ENCODE measurements at regions not wholly inside any gene's neighbourhood (a gene's known extent, or its start where the extent isn't known, plus 50 kb on each side); places are given as distances from the start of the nearest gene placed in this dataset.

DNA sequence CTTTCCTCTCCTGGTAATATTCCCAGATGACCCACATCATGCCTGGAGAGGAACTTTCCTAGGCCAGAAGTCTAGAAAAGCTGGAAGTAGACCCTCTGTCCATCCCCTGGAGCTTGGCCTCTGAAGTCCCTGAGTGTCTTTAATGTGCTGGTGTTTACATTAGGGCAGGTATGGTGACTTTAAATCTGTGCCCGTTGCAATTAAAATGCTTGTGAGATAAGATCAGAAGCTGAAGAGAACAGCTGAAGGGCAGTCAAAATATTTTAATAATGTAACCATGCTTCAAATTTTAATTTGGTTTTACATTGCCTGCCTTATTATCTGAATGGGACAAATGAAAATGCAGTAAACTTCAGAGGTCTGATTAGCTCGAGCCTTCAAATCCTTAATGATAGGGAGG lies 1022.5 kb downstream of the BCL11B start (continued):
- TF ChIP-seq, protein P1, sequence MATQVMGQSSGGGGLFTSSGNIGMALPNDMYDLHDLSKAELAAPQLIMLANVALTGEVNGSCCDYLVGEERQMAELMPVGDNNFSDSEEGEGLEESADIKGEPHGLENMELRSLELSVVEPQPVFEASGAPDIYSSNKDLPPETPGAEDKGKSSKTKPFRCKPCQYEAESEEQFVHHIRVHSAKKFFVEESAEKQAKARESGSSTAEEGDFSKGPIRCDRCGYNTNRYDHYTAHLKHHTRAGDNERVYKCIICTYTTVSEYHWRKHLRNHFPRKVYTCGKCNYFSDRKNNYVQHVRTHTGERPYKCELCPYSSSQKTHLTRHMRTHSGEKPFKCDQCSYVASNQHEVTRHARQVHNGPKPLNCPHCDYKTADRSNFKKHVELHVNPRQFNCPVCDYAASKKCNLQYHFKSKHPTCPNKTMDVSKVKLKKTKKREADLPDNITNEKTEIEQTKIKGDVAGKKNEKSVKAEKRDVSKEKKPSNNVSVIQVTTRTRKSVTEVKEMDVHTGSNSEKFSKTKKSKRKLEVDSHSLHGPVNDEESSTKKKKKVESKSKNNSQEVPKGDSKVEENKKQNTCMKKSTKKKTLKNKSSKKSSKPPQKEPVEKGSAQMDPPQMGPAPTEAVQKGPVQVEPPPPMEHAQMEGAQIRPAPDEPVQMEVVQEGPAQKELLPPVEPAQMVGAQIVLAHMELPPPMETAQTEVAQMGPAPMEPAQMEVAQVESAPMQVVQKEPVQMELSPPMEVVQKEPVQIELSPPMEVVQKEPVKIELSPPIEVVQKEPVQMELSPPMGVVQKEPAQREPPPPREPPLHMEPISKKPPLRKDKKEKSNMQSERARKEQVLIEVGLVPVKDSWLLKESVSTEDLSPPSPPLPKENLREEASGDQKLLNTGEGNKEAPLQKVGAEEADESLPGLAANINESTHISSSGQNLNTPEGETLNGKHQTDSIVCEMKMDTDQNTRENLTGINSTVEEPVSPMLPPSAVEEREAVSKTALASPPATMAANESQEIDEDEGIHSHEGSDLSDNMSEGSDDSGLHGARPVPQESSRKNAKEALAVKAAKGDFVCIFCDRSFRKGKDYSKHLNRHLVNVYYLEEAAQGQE (IDR thresholded peaks at IDR 0.05; ENCODE audit: low read depth, low read length) = no peak
- TF ChIP-seq MEF2A (IDR thresholded peaks at IDR 0.05; ENCODE audit: borderline replicate concordance, low read depth) = no peak
- no peak for TF ChIP-seq CHD2 (IDR thresholded peaks at IDR 0.05; ENCODE audit: low read length, partially characterized antibody)
- TF ChIP-seq POLR2AphosphoS5 (IDR thresholded peaks at IDR 0.05; ENCODE audit: low read depth, low read length) = no peak

DNA sequence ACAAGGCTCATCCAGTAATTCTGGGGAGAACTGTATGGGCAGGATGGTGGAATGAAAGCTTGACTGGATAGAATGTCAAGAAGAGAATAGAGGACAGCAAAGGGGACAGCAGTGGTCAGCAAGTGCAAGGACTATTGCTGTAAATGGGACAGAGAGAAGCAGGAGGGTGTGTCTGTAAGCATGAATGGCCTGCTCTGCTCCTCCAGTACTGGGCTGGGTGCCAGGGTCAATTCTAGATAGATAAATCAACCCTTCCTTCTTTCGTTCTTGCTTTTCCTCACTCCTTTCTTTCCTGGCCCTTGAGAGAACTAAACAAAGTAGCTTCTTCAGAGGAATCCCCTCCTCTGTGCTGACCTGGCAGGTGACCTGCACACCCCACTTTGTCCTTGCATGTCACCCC lies 1019.2 kb downstream of the BCL11B start:
- no peaks in the 10 kb centered on the region for H3K4me1 ChIP-seq (ENCODE audit: control insufficient read depth in 1 of 2, insufficient read depth in 2 of 2, low read depth in 1 of 2, low read length in 1 of 2)
- H4K20me1 ChIP-seq (ENCODE audit: insufficient read depth) = no peaks in the 10 kb centered on the region
- H3K9me3 ChIP-seq = no peaks in the 10 kb centered on the region
- no peaks in the 10 kb centered on the region for H3K9me2 ChIP-seq
- no peak overlapping the region for H3K9ac ChIP-seq
- no peak for DNase-seq
- H3K79me2 ChIP-seq (ENCODE audit: insufficient read depth) = no peaks in the 10 kb centered on the region
- H3K27me3 ChIP-seq (ENCODE audit: insufficient read depth) = no peaks in the 10 kb centered on the region
- no peak overlapping the region for H3K4me2 ChIP-seq
- ChIA-PET CTCF (no interaction called here), POLR2A (no interaction called here)
- 0% methylated on average over 1 of the region's 1 CpG for WGBS (ENCODE audit: low lambda C conversion rate)
- no peaks in the 10 kb centered on the region for H3F3A ChIP-seq (replicated peaks; ENCODE audit: insufficient read depth)
- no peak overlapping the region for H2AFZ ChIP-seq (ENCODE audit: low read depth)
- H3K27ac ChIP-seq (ENCODE audit: low read depth in 2 of 2, low read length in 1 of 2) = no peak overlapping the region
- no peak overlapping the region for H3K4me3 ChIP-seq (ENCODE audit: low read depth in 2 of 2, low read length in 1 of 2)
- H3K36me3 ChIP-seq (replicated peaks in 1 of 2; ENCODE audit: control insufficient read depth in 1 of 2, insufficient read depth in 2 of 2, low read length in 1 of 2) = no peaks in the 10 kb centered on the region
- TF ChIP-seq CHD2 (IDR thresholded peaks at IDR 0.05; ENCODE audit: low read length, partially characterized antibody) = no peak
- TF ChIP-seq, protein P2, sequence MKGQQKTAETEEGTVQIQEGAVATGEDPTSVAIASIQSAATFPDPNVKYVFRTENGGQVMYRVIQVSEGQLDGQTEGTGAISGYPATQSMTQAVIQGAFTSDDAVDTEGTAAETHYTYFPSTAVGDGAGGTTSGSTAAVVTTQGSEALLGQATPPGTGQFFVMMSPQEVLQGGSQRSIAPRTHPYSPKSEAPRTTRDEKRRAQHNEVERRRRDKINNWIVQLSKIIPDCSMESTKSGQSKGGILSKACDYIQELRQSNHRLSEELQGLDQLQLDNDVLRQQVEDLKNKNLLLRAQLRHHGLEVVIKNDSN (IDR thresholded peaks at IDR 0.05; ENCODE audit: borderline replicate concordance, low read depth) = no peak

DNA sequence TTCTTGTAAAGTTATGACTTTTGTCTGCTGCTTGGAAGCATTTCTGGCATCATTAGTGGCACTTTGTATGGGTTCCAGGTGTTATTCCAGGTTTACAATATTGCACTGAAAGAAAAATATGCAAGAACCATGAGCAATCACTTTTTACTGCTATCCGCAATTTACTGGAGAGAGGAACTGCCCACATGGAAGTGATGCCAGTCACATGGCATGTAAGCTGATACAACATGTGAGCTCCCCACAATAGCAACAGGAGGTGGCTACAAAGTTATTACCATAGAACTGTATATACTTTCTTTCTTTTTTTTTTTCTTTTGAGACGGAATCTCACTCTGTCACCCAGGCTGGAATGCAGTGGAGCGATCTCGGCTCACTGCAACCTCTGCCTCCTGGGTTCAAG lies 1012.1 kb downstream of the BCL11B start:
- Histone ChIP-seq H3K4me1 (ENCODE audit: control insufficient read depth in 1 of 2, insufficient read depth in 2 of 2, low read depth in 1 of 2, low read length in 1 of 2) (no peaks in the 10 kb centered on the region), H2AFZ (ENCODE audit: low read depth) (no peak overlapping the region), H3K36me3 (replicated peaks in 1 of 2; ENCODE audit: control insufficient read depth in 1 of 2, insufficient read depth in 2 of 2, low read length in 1 of 2) (no peaks in the 10 kb centered on the region), H4K20me1 (ENCODE audit: insufficient read depth) (no peaks in the 10 kb centered on the region), H3K9me3 (no peaks in the 10 kb centered on the region), H3K79me2 (ENCODE audit: insufficient read depth) (no peaks in the 10 kb centered on the region), H3K9ac (no peak overlapping the region), H3K9me2 (no peaks in the 10 kb centered on the region), H3K4me3 (ENCODE audit: low read depth in 2 of 2, low read length in 1 of 2) (no peak overlapping the region), H3K27ac (ENCODE audit: low read depth in 2 of 2, low read length in 1 of 2) (no peak overlapping the region), H3F3A (replicated peaks; ENCODE audit: insufficient read depth) (no peaks in the 10 kb centered on the region), H3K4me2 (no peak overlapping the region), H3K27me3 (ENCODE audit: insufficient read depth) (no peaks in the 10 kb centered on the region)
- WGBS (ENCODE audit: low lambda C conversion rate) = 1% methylated on average over 4 of the region's 4 CpGs
- DNase-seq = no peak
- POLR2A ChIA-PET = no interaction called here
- TF ChIP-seq MXI1 (IDR thresholded peaks at IDR 0.05; ENCODE audit: low read depth, low read length) (no peak), JUND (IDR thresholded peaks at IDR 0.05) (no peak), RFX5 (IDR thresholded peaks at IDR 0.05; ENCODE audit: low read length) (no peak), FOXJ3 (CRISPR knock-in tag; IDR thresholded peaks at IDR 0.05) (no peak), CHD2 (IDR thresholded peaks at IDR 0.05; ENCODE audit: low read length, partially characterized antibody) (no peak)
- TF ChIP-seq, protein P3, sequence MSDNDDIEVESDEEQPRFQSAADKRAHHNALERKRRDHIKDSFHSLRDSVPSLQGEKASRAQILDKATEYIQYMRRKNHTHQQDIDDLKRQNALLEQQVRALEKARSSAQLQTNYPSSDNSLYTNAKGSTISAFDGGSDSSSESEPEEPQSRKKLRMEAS (IDR thresholded peaks at IDR 0.05; ENCODE audit: low read depth) = no peak
- CTCF ChIA-PET = no interaction called here

Data from SK-N-SH (cell line).